Body of pancreas (tissue), 4 donors: ENCODE measurements at regions not wholly inside any gene's neighbourhood (a gene's known extent, or its start where the extent isn't known, plus 50 kb on each side); places are given as distances from the start of the nearest gene placed in this dataset.

Experiments used
- CTCF ChIP-seq, 7 experiments: fragments of 450-650 bp in 4 of 7; fragments of 200-600 bp in 3 of 7; sonication (generic) in 3 of 7; IDR thresholded peaks; one replicate each; pipeline ENCODE4 v1.5.1; 2016 to 2019; ENCODE audit warnings: antibody characterized with exemption in 7 of 7
- POLR2A ChIP-seq, 3 donors: fragments of 450-650 bp; IDR thresholded peaks; one replicate each; pipeline ENCODE4 v1.6.1; 2016; ENCODE audit warnings: antibody characterized with exemption in 3 of 3, mild to moderate bottlenecking in 2 of 3

- TF ChIP-seq CTCF (IDR thresholded peaks at IDR 0.05) (no peak), POLR2A (IDR thresholded peaks at IDR 0.05) (no peak)
Observed at GRCh38 chr5:53180538-53180937, 71.0 kb upstream of the MOCS2 start.
